Liver (tissue), 3 donors: ENCODE measurements at regions not wholly inside any gene's neighbourhood (a gene's known extent, or its start where the extent isn't known, plus 50 kb on each side); places are given as distances from the start of the nearest gene placed in this dataset.

Source experiments
- CTCF ChIP-seq: fragments of 150-350 bp; IDR thresholded peaks from 2 replicates; pipeline ENCODE4 v1.5.1; 2017; ENCODE audit warnings: improper control_type of control experiment, low read depth, low read length; ENCODE audit not compliant: missing input control
- EGR1 ChIP-seq, 2 donors: IDR thresholded peaks; 2 replicates each; pipeline ENCODE4 v1.6.1; 2016 to 2018; ENCODE audit warnings: antibody characterized with exemption in 2 of 2, low read depth in 2 of 2
- GABPA ChIP-seq, 2 donors: IDR thresholded peaks in 1 of 2; conservative IDR thresholded peaks in 1 of 2; 2 replicates each; pipeline ENCODE4 v1.6.1; 2016; ENCODE audit warnings: antibody characterized with exemption in 2 of 2, mild to moderate bottlenecking in 1 of 2, moderate library complexity in 1 of 2
- MAX ChIP-seq: IDR thresholded peaks from 2 replicates; pipeline ENCODE4 v1.6.1; 2016; ENCODE audit warnings: antibody characterized with exemption
- NR2F2 ChIP-seq: IDR thresholded peaks from 2 replicates; pipeline ENCODE4 v1.6.1; 2016; ENCODE audit warnings: antibody characterized with exemption
- REST ChIP-seq: IDR thresholded peaks from 2 replicates; pipeline ENCODE4 v1.6.1; 2016; ENCODE audit warnings: antibody characterized with exemption, mild to moderate bottlenecking
- RXRA ChIP-seq, 2 donors: IDR thresholded peaks; 2 replicates each; pipeline ENCODE4 v1.6.1; 2017 to 2018; ENCODE audit warnings: antibody characterized with exemption in 2 of 2, mild to moderate bottlenecking in 1 of 2
- TAF1 ChIP-seq: conservative IDR thresholded peaks from 2 replicates; pipeline ENCODE4 v1.6.1; 2016; ENCODE audit warnings: antibody characterized with exemption, mild to moderate bottlenecking
- YY1 ChIP-seq: IDR thresholded peaks from 2 replicates; pipeline ENCODE4 v1.6.1; 2016; ENCODE audit warnings: antibody characterized with exemption, mild to moderate bottlenecking
- ZBTB33 ChIP-seq: IDR thresholded peaks from 2 replicates; pipeline ENCODE4 v1.6.1; 2016; ENCODE audit warnings: antibody characterized with exemption
- donor health status: healthy.
- donor health status: healthy.

- no peak for TF ChIP-seq CTCF
- TF ChIP-seq ZBTB33 = no peak
- no peak for TF ChIP-seq TAF1
- no peak for TF ChIP-seq YY1
- TF ChIP-seq RXRA (IDR thresholded peaks at IDR 0.05) = no peak
- no peak for TF ChIP-seq NR2F2
- TF ChIP-seq REST = no peak
- TF ChIP-seq EGR1 (IDR thresholded peaks at IDR 0.05; ENCODE audit: low read depth in 2 of 2) = no peak
- no peak for TF ChIP-seq GABPA (IDR thresholded peaks at IDR 0.05 in 1 of 2, conservative IDR thresholded peaks at IDR 0.05 in 1 of 2)
- TF ChIP-seq MAX = no peak
These were observed 394.0 kb downstream of the REEP3 start for GRCh38 chr10:63915240-63915639.
